HG02571 (cell line): ENCODE measurements at regions not wholly inside any gene's neighbourhood (a gene's known extent, or its start where the extent isn't known, plus 50 kb on each side); places are given as distances from the start of the nearest gene placed in this dataset.
"Not testable (repeated sequence)": the region's sequence is repeated elsewhere in the genome, so short reads cannot be mapped to it uniquely, and the experiment has no call there.

ENCODE experiments used
- ATAC-seq: cut with Tn5 transposase; IDR thresholded peaks from one replicate; pipeline ENCODE4 v1.9.1; 2021; ENCODE audit warnings: mild to moderate bottlenecking, moderate library complexity; ENCODE audit not compliant: unreplicated experiment

DNA sequence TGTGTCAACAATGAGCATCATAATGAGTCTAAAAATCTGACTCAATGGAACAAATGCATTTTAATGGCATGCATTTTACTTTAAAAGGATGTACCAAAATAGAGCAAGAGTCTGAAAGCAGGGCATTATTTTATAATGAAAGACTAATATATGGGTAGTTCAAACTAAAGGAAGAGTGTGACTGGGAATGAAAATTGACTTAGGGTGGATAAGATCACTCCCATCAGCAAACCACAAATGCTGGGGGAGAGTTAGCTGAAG lies 114.7 kb downstream of the SOX4 start:
- no peak for ATAC-seq

- ATAC-seq, result no peak
These were observed 116.7 kb downstream of the SOX4 start for GRCh38 chr6:21710216-21710615.

- no peak for ATAC-seq
These were observed 117.5 kb downstream of the SOX4 start for GRCh38 chr6:21710908-21711627.

- no peak for ATAC-seq
These were observed 118.7 kb downstream of the SOX4 start for GRCh38 chr6:21712213-21712612.

DNA sequence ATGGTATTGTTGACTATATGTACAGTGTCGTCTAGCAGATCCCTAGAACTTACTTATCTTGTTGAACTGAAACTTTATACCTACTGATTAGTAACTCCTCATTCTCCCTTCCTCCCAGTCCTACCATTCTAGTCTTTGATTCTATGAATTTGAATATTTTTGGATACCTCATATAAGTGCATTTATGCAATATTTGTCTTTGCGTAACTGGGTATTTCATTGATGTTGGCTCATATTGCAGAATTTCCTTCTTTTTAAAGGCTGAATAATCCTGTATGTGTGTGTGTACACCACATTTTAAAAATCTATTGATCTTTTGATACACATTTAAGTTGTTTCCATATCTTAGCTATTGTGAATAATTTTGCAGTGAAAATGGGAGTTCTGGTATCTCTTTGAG lies 119.9 kb downstream of the SOX4 start:
- no peak for ATAC-seq

DNA sequence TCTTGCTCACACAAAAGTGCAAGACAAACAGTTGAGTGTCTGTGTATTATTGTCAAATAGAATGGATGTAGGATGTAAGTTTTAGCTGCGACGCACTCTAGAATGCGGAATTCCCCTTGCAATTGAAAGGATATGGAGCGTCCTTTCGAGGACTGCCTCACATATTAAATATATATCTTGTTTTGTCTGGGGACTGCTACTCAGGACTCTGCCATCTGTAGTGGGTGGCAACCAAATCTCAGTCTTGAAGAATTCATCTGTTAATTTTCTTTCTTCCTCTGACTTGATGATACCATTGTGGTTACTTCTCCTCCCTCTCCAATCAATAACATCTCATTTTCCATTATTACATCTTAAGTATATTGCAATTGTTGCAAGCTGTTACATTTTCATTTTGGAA lies 121.6 kb downstream of the SOX4 start:
- no peak for ATAC-seq

DNA sequence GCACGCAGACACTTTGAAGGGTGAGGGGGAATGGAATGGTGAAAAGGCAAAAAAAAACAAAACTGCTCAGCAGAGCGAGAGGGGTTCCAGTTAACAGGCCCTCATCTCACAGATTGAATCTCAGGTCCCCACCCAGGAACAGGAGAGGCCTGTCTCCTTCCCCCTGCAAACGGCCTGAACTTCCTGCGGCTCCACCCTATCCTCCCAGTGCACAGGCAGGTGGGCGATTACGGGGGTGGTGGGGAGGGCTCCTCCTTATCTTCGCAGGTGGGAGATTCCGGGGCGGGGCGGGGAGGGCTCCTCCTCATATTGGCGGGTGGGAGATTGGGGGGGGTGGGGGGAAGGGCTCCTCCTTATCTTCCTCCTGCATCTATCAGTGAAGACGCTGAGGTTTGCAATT lies 129.0 kb downstream of the SOX4 start:
- no peak for ATAC-seq

- ATAC-seq, result no peak
These were observed 133.1 kb downstream of the SOX4 start for GRCh38 chr6:21726676-21727075.

- ATAC-seq, result no peak
These were observed 134.6 kb downstream of the SOX4 start for GRCh38 chr6:21728141-21728540.

GRCh38 chr6:21729431-21729830 lies 135.9 kb downstream of the SOX4 start:
- no peak for ATAC-seq

- ATAC-seq, result no peak
These were observed 137.0 kb downstream of the SOX4 start for GRCh38 chr6:21730533-21730932.

DNA sequence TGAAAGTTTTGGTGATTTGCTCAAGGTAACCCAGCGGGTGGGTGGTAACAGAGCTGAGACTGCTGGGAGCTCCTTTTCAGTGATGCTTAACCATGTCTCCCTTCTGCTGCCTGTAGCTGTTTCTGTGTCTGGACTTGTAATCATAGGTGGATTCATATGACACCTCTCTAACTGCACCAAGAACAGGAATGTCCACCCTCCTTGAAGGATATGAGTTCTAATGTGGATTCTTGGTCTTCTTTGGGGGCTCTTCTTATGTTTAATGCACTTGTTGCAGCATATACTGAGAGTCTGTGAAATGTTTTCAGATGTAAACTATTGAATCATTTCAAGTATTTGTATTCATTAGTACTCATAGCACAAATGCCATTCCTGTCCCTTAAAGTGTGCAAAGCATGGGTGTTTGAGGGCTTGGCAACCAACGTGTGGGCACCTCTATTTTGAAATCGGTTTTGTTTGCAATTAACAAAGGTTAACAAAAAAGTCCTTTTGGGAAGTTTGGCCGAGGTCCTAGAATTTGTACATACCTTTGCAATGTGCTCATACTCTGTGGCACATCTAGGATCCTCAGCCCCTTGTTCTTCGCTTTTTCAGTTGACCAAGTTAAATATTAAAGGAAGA lies 138.0 kb downstream of the SOX4 start:
- ATAC-seq, result no peak

- not testable (repeated sequence) for ATAC-seq
These were observed 138.6 kb downstream of the SOX4 start for GRCh38 chr6:21732032-21732730.

GRCh38 chr6:21732731-21733130 lies 139.2 kb downstream of the SOX4 start:
- ATAC-seq, result no peak

DNA sequence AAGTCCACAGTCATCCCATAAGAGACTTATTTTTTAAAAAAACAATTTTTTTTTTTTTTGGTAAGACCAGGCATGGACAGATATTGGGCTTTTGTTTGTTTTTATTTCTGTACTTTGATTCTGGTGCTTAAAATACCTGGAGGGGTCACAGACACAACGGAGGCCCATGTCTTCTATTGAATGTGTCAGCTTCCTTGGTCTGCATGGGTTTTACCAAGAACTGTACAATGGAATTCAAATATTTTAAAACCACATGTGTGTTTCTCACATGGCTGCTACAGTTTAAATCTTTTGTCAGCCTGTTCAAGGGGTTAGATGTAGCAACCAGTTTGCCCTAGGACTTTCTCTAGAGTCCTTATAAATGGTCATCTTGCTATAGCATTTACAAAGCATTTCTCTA lies 139.8 kb downstream of the SOX4 start:
- ATAC-seq, result no peak

- ATAC-seq, result no peak
These were observed 140.7 kb downstream of the SOX4 start for GRCh38 chr6:21734204-21734603.

GRCh38 chr6:21738180-21739094 lies 144.9 kb downstream of the SOX4 start:
- no peak for ATAC-seq

DNA sequence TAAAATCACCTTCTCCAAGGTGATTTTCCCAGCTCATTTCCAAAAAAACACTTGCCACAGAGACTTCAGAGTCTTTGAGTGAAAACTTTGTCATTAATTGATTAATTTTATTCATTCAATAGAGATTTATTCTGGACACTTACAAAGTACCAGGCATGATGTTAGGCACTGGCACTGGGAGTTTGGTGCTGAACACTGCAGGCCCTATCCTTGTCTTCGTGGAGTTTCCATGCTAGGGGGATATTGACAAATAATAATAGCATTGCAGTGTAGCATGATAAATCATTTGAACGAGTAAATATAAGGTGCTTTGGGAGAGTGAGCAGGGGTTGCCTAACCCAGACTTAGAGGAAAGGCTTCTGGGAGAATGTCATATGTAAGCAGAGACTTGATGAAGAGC lies 145.7 kb downstream of the SOX4 start:
- ATAC-seq, result no peak

- no peak for ATAC-seq
These were observed 146.3 kb downstream of the SOX4 start for GRCh38 chr6:21739838-21740237.

DNA sequence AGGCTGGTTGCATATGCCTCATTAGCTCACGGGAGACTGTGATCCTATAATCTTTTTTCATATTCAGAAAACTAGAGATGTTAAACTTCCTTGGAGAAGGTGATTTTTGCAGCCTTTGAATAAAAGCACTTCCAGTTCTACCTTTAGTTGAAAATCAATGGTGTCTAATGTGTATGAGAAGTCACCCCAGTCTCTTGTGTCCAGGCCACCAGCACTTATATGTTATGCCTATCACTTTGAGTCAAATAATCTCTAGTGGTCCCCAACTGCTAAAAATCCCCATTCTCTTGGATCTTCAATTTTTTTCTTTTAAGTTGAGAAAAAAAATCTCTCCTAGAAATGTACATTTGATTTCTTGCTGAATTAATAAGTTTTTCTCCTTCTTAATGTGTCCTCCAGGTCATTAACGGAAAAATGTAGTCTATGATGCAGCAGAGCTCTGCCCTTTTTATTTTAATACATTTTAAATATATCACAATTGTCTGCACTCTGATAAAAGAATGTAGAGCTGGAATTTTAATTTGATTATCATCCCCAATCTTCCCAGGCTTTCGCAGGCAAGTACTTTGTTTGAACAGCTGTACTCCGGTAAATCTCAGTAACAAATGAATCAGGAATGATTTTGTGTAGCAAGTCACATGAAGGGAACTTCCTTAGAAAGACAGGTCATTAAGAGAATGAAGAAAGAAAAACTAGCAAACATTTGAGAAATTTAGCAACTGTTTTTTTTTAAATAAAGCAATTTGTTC lies 147.0 kb downstream of the SOX4 start:
- no peak for ATAC-seq
